Lung (tissue), 11 donors: ENCODE measurements at regions not wholly inside any gene's neighbourhood (a gene's known extent, or its start where the extent isn't known, plus 50 kb on each side); places are given as distances from the start of the nearest gene placed in this dataset.

Experiments
- ATAC-seq: fragments of 200-7000 bp; cut with Tn5 transposase; one replicate; pipeline ENCODE4 v1.9.1; 2020; ENCODE audit warnings: moderate number of reproducible peaks; ENCODE audit not compliant: insufficient read depth, low FRiP score
- DNase-seq, 3 donors: peaks; one replicate each; pipeline ENCODE4 v3.0.0-alpha.2; 2013 to 2017
- H3K27ac ChIP-seq, 2 donors: one replicate each; pipeline ENCODE4 v1.5.1; 2013; ENCODE audit warnings: mild to moderate bottlenecking in 2 of 2, moderate library complexity in 2 of 2, control low read depth in 1 of 2, inconsistent platforms in 1 of 2, low read depth in 1 of 2, low read length in 1 of 2
- H3K27me3 ChIP-seq, 3 donors: one replicate each; pipeline ENCODE4 v1.5.1; 2013; ENCODE audit warnings: low read length in 2 of 3; ENCODE audit not compliant: control insufficient read depth in 3 of 3, insufficient read depth in 3 of 3
- H3K36me3 ChIP-seq, 4 donors: one replicate each; pipeline ENCODE4 v1.5.1; 2013; ENCODE audit warnings: low read length in 4 of 4, mild to moderate bottlenecking in 1 of 4, moderate library complexity in 1 of 4; ENCODE audit not compliant: control insufficient read depth in 4 of 4, insufficient read depth in 4 of 4
- H3K4me1 ChIP-seq, 5 donors: one replicate each; pipeline ENCODE4 v1.5.1; 2013; ENCODE audit warnings: low read length in 5 of 5, mild to moderate bottlenecking in 2 of 5, moderate library complexity in 1 of 5; ENCODE audit not compliant: control insufficient read depth in 5 of 5, insufficient read depth in 5 of 5
- H3K4me3 ChIP-seq: one replicate; pipeline ENCODE4 v1.5.1; 2013; ENCODE audit warnings: mild to moderate bottlenecking, control low read depth, moderate library complexity
- H3K9ac ChIP-seq, 2 donors: one replicate each; pipeline ENCODE4 v1.5.1; 2013; ENCODE audit warnings: low read length in 2 of 2, control low read depth in 1 of 2; ENCODE audit not compliant: insufficient read depth in 1 of 2
- H3K9me3 ChIP-seq, 4 donors: one replicate each; pipeline ENCODE4 v1.5.1; 2013; ENCODE audit warnings: low read length in 3 of 4, mild to moderate bottlenecking in 1 of 4, moderate library complexity in 1 of 4; ENCODE audit not compliant: control insufficient read depth in 4 of 4, insufficient read depth in 3 of 4
- CTCF ChIP-seq: IDR thresholded peaks from 2 replicates; pipeline ENCODE4 v1.5.1; 2012; ENCODE audit warnings: mild to moderate bottlenecking; ENCODE audit errors: control extremely low read depth, extremely low read depth
- WGBS, 2 donors: extraction: QIAGEN DNeasy Blood & Tissue Kit; methylation state at CpG; one replicate each; pipeline ENCODE4 v1.1.7; 2013; 5-methylcytosine and 5-hydroxymethylcytosine counted together
- donor health status: control.
- donor health status: control.
- donor health status: Bipolar disorder and iron deficiency.
- donor health status: healthy.
- donor health status: DM: yes; HTN: yes; CAD: no.

GRCh38 chr1:82044111-82044510 is 243.4 kb downstream of the ADGRL2 start:
- Histone ChIP-seq H3K27ac (no peak overlapping the region), H3K4me3 (no peak overlapping the region), H3K36me3 (no peaks in the 10 kb centered on the region), H3K9ac (no peak overlapping the region), H3K27me3 (no peaks in the 10 kb centered on the region), H3K9me3 (no peaks in the 10 kb centered on the region), H3K4me1 (peaks cover 0 to 24% (median 5%) of the 10 kb centered on the region in 5 donors)
- DNase-seq (peak; percentile 77 to 92 (median 91)), ATAC-seq (no peak)
- no peak for TF ChIP-seq CTCF
- WGBS, 2 donors, result 59 to 76% methylated on average over 3 of the region's 3 CpGs

GRCh38 chr1:82042306-82043060 is 241.7 kb downstream of the ADGRL2 start:
- H3K36me3 ChIP-seq, result no peaks in the 10 kb centered on the region
- H3K27ac ChIP-seq, result no peak overlapping the region
- WGBS, 2 donors, result 71% methylated on average over 4 of the region's 4 CpGs
- no peak for TF ChIP-seq CTCF
- DNase-seq (peak in 2 of 3 donors; percentile 10 to 17), ATAC-seq (no peak)
- H3K4me1 ChIP-seq, result peaks cover 0 to 24% (median 5%) of the 10 kb centered on the region in 5 donors
- H3K27me3 ChIP-seq, result no peaks in the 10 kb centered on the region
- no peaks in the 10 kb centered on the region for H3K9me3 ChIP-seq
- no peak overlapping the region for H3K4me3 ChIP-seq
- H3K9ac ChIP-seq, result no peak overlapping the region
